Ascending aorta (tissue), 2 donors: ENCODE measurements at regions not wholly inside any gene's neighbourhood (a gene's known extent, or its start where the extent isn't known, plus 50 kb on each side); places are given as distances from the start of the nearest gene placed in this dataset.

Experiments
- DNase-seq, 2 donors: peaks; one replicate each; pipeline ENCODE4 v3.0.0-alpha.2; 2019; ENCODE audit warnings: low spot score in 2 of 2
- H3K27ac ChIP-seq, 2 donors: fragments of 200-600 bp; sonication (generic); one replicate each; pipeline ENCODE4 v1.5.1; 2016 to 2017; ENCODE audit warnings: mild to moderate bottlenecking in 1 of 2
- H3K27me3 ChIP-seq: fragments of 200-600 bp; sonication (generic); one replicate; pipeline ENCODE4 v1.5.1; 2017
- H3K36me3 ChIP-seq, 2 donors: fragments of 200-600 bp; sonication (generic); one replicate each; pipeline ENCODE4 v1.5.1; 2016
- H3K4me1 ChIP-seq, 2 donors: fragments of 200-600 bp; sonication (generic); one replicate each; pipeline ENCODE4 v1.5.1; 2016 to 2017; ENCODE audit warnings: mild to moderate bottlenecking in 1 of 2
- H3K4me3 ChIP-seq, 2 donors: fragments of 200-600 bp; sonication (generic); one replicate each; pipeline ENCODE4 v1.5.1; 2016 to 2017; ENCODE audit warnings: mild to moderate bottlenecking in 1 of 2
- H3K9me3 ChIP-seq, 2 donors: fragments of 200-600 bp; sonication (generic); one replicate each; pipeline ENCODE4 v1.5.1; 2016
- intact Hi-C: fragments of 100-400 bp; cut with DNase I; formaldehyde crosslinking; loops from one replicate; pipeline ENCODE4 v1.15.1; 2023
- TF ChIP-seq, protein P1 (sequence below), 3 experiments: fragments of 200-600 bp in 2 of 3; fragments of 450-650 bp in 1 of 3; sonication (generic) in 2 of 3; IDR thresholded peaks; one replicate each; pipeline ENCODE4 v1.5.1; 2016 to 2019; ENCODE audit warnings: antibody characterized with exemption in 3 of 3, mild to moderate bottlenecking in 1 of 3, moderate library complexity in 1 of 3

GRCh38 chr5:101688156-101688555 lies 607.9 kb downstream of the SLCO4C1 start:
- Histone ChIP-seq H3K36me3 (no peaks in the 10 kb centered on the region), H3K27ac (no peak overlapping the region), H3K9me3 (no peaks in the 10 kb centered on the region), H3K4me3 (no peak overlapping the region), H3K4me1 (no peaks in the 10 kb centered on the region), H3K27me3 (no peaks in the 10 kb centered on the region)
- TF ChIP-seq, protein P1, sequence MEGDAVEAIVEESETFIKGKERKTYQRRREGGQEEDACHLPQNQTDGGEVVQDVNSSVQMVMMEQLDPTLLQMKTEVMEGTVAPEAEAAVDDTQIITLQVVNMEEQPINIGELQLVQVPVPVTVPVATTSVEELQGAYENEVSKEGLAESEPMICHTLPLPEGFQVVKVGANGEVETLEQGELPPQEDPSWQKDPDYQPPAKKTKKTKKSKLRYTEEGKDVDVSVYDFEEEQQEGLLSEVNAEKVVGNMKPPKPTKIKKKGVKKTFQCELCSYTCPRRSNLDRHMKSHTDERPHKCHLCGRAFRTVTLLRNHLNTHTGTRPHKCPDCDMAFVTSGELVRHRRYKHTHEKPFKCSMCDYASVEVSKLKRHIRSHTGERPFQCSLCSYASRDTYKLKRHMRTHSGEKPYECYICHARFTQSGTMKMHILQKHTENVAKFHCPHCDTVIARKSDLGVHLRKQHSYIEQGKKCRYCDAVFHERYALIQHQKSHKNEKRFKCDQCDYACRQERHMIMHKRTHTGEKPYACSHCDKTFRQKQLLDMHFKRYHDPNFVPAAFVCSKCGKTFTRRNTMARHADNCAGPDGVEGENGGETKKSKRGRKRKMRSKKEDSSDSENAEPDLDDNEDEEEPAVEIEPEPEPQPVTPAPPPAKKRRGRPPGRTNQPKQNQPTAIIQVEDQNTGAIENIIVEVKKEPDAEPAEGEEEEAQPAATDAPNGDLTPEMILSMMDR (IDR thresholded peaks at IDR 0.05): no peak
- intact Hi-C loops: no loop called here
- DNase-seq: no peak

GRCh38 chr5:101687349-101687985 lies 608.6 kb downstream of the SLCO4C1 start:
- TF ChIP-seq, protein P1 (IDR thresholded peaks at IDR 0.05): no peak
- intact Hi-C loops: no loop called here
- H3K27me3 ChIP-seq: no peaks in the 10 kb centered on the region

DNA sequence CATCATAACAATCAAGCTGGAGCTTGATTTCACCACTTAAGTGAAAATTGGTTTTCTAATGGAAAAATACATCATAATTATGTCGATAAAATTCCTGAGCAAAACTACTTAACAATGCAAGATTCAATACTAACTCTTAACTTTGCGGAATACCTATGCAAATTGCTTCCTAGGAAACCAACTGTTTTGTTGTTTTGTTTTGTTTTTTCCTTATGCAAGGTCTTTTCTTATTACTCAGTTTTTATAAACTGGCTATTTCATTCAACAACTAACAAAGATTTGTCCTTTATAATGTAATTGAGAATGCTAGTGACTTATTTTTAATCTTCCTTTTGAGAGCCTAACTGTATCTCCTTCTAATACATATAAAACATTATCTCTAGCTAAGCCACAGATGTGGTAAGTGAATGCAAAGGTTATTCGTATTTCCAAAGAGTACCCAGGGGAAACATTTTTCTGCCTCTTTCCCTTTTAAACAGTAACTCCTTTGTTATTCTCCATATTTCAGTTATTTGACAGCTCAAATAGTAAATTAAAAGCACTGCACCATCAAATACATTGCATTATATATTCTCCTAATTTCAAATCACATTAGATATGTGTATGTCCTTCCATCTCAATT lies 609.4 kb downstream of the SLCO4C1 start:
- intact Hi-C loops: no loop called here
- DNase-seq: no peak
- no peaks in the 10 kb centered on the region for H3K9me3 ChIP-seq
- TF ChIP-seq, protein P1 (IDR thresholded peaks at IDR 0.05): no peak
- no peaks in the 10 kb centered on the region for H3K36me3 ChIP-seq
- H3K4me3 ChIP-seq: no peak overlapping the region
- no peak overlapping the region for H3K27ac ChIP-seq
- H3K27me3 ChIP-seq: no peaks in the 10 kb centered on the region
- no peaks in the 10 kb centered on the region for H3K4me1 ChIP-seq

More at GRCh38 chr5:101687349-101687985, 608.6 kb downstream of the SLCO4C1 start:
- DNase-seq: no peak
- Histone ChIP-seq H3K4me1 (no peaks in the 10 kb centered on the region), H3K27ac (no peak overlapping the region), H3K9me3 (no peaks in the 10 kb centered on the region), H3K4me3 (no peak overlapping the region), H3K36me3 (no peaks in the 10 kb centered on the region)

DNA sequence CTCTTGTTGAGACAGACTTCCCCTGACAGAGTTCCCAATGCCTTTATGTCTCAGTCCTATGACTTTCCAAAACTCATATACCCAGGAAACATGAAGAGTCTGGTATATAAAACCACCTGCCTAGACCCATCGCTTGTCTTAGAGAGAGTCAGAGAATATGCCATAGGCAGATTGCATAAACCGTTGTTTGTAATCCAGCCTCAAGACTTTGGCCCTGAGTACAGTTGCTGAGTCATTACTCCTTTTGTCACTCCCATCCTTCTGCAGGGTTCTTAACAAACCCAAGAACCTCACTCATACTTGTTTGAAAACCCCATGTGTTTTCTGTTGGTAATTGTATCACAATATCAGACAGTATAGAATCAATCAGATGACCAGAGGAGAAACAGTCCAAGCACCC lies 616.3 kb downstream of the SLCO4C1 start:
- TF ChIP-seq, protein P1 (IDR thresholded peaks at IDR 0.05): no peak
- no peaks in the 10 kb centered on the region for H3K9me3 ChIP-seq
- no peak for DNase-seq
- intact Hi-C loops: loop anchor here (5.0 kb wide), 1 partner anchor 297 kb away; no protein-coding TSS in a partner anchor
- H3K4me3 ChIP-seq: no peak overlapping the region
- no peak overlapping the region for H3K27ac ChIP-seq
- no peaks in the 10 kb centered on the region for H3K4me1 ChIP-seq
- H3K27me3 ChIP-seq: no peaks in the 10 kb centered on the region
- no peaks in the 10 kb centered on the region for H3K36me3 ChIP-seq

DNA sequence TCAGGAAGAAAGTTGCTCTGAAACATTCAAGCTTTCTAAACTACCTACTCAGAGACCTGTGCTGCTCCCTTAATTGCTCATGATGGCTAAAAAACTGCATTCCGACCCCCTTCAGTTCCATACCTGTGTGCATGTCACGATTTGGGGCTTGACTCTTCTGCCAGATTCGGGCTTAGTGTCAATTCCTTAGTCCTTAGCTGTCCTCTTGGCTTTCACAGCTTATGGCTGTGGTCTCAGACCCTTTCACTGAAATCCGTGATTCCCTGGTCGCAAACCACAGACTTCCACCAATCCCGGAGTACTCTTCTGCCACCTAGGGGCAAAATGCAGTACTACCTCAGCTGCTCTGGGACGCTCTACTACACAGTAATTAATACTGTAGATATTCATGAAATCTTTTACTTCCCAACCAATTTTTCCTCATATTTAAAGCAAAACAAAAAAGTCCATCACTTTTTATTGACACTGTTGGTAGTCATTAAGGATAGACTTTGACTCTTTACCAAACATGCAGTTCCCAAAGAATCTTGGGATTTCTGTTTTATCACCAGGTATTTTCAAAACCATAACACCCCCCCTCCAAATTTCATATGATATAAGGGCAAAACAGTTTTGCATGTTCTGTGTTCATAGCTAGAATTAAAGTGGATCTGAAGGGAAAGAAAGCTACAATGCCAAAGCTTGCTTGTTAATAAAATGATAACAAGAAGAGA lies 617.4 kb downstream of the SLCO4C1 start:
- Histone ChIP-seq H3K27me3 (no peaks in the 10 kb centered on the region), H3K9me3 (no peaks in the 10 kb centered on the region), H3K4me3 (no peak overlapping the region), H3K4me1 (no peaks in the 10 kb centered on the region), H3K27ac (no peak overlapping the region), H3K36me3 (no peaks in the 10 kb centered on the region)
- TF ChIP-seq, protein P1 (IDR thresholded peaks at IDR 0.05): peak; percentile 36 to 90 (median 86)
- DNase-seq: peak in 1 of 2 donors; percentile 73
- intact Hi-C loops: no loop called here
